K562 (cell line): ENCODE measurements at regions not wholly inside any gene's neighbourhood (a gene's known extent, or its start where the extent isn't known, plus 50 kb on each side); places are given as distances from the start of the nearest gene placed in this dataset.

ENCODE experiments used
- CHD1 ChIP-seq: fragments of 200-600 bp; sonication (generic); IDR thresholded peaks from one replicate; pipeline ENCODE4 v1.6.1; 2012; ENCODE audit warnings: mild to moderate bottlenecking, moderate library complexity, low read length, inconsistent platforms
- GABPA ChIP-seq: fragments of 200-800 bp; sonication (Bioruptor generic); conservative IDR thresholded peaks from 2 replicates; pipeline ENCODE4 v1.6.1; 2016; ENCODE audit warnings: low read depth, missing genetic modification characterization, missing compliant biosample characterization
- GABPB1 ChIP-seq: sonication (generic); formaldehyde crosslinking; IDR thresholded peaks from 2 replicates; pipeline ENCODE4 v1.8.0; 2022; ENCODE audit warnings: mild to moderate bottlenecking, missing genetic modification reagents
- MTA3 ChIP-seq: fragments of 450-650 bp; formaldehyde crosslinking; IDR thresholded peaks from 2 replicates; pipeline ENCODE4 v1.6.1; 2017; ENCODE audit warnings: mild to moderate bottlenecking, borderline replicate concordance
- OTX1 ChIP-seq: fragments of 450-650 bp; formaldehyde crosslinking; IDR thresholded peaks from 2 replicates; pipeline ENCODE4 v1.4.0; 2022; ENCODE audit warnings: mild to moderate bottlenecking
- POLR2A ChIP-seq: fragments of 450-650 bp; conservative IDR thresholded peaks from 2 replicates; pipeline ENCODE4 v1.6.1; 2016
- TAF1 ChIP-seq: IDR thresholded peaks from 2 replicates; pipeline ENCODE4 v1.6.1; 2011; ENCODE audit warnings: mild to moderate bottlenecking, low read length, moderate library complexity; ENCODE audit not compliant: insufficient read depth, control insufficient read depth, severe bottlenecking; ENCODE audit errors: extremely low read depth
- ZNF780A ChIP-seq: fragments of 250-450 bp; sonication (Bioruptor Pico); IDR thresholded peaks from 2 replicates; pipeline ENCODE4 v1.5.0; 2021; ENCODE audit warnings: mild to moderate bottlenecking
- TF ChIP-seq, protein P1 (sequence below): sonication (generic); formaldehyde crosslinking; IDR thresholded peaks from 2 replicates; pipeline ENCODE4 v1.5.0; 2020; ENCODE audit warnings: missing genetic modification reagents
- TF ChIP-seq, protein P2 (sequence below), 3 experiments: IDR thresholded peaks in 2 of 3; conservative IDR thresholded peaks in 1 of 3; 2 replicates each; pipeline ENCODE4 v1.5.1; 2011 to 2012; ENCODE audit warnings: low read length in 3 of 3, mild to moderate bottlenecking in 3 of 3, control low read depth in 2 of 3, improper control_type of control experiment in 1 of 3, inconsistent platforms in 1 of 3, low read depth in 1 of 3, mixed read lengths in 1 of 3, moderate library complexity in 1 of 3; ENCODE audit not compliant: insufficient read depth in 2 of 3
- TF ChIP-seq, protein P3 (sequence below): fragments of 450-650 bp; IDR thresholded peaks from 2 replicates; pipeline ENCODE4 v1.7.1; 2018; ENCODE audit warnings: mild to moderate bottlenecking, low read depth; ENCODE audit not compliant: partially characterized antibody

DNA sequence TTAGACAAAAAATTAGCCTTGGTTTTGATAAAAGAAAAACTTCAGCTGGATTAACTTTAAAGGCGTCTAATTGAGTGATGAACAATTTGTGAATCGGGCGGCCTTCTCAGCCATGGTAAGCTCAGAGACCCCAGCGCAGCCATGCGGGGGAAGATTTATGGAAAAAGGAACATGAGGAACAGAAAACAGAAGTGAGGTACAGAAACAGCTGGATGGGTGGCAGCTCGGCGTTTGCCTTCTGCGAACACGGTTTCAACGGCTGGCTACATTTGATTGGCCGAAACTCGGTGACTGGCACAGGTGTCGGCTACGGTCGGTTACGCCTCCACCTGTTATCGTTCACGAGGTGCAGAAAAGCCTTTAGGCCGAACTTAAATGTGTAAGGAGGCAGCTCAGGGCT lies 401.4 kb upstream of the FAT1 start:
- TF ChIP-seq MTA3 (no peak), CHD1 (no peak), ZNF780A (CRISPR knock-in tag) (no peak), POLR2A (no peak), GABPA (tag) (no peak), TAF1 (no peak), GABPB1 (CRISPR knock-in tag) (no peak), OTX1 (CRISPR knock-in tag) (no peak)
- TF ChIP-seq, protein P1, sequence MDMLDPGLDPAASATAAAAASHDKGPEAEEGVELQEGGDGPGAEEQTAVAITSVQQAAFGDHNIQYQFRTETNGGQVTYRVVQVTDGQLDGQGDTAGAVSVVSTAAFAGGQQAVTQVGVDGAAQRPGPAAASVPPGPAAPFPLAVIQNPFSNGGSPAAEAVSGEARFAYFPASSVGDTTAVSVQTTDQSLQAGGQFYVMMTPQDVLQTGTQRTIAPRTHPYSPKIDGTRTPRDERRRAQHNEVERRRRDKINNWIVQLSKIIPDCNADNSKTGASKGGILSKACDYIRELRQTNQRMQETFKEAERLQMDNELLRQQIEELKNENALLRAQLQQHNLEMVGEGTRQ (CRISPR knock-in tag): no peak
- TF ChIP-seq, protein P2, sequence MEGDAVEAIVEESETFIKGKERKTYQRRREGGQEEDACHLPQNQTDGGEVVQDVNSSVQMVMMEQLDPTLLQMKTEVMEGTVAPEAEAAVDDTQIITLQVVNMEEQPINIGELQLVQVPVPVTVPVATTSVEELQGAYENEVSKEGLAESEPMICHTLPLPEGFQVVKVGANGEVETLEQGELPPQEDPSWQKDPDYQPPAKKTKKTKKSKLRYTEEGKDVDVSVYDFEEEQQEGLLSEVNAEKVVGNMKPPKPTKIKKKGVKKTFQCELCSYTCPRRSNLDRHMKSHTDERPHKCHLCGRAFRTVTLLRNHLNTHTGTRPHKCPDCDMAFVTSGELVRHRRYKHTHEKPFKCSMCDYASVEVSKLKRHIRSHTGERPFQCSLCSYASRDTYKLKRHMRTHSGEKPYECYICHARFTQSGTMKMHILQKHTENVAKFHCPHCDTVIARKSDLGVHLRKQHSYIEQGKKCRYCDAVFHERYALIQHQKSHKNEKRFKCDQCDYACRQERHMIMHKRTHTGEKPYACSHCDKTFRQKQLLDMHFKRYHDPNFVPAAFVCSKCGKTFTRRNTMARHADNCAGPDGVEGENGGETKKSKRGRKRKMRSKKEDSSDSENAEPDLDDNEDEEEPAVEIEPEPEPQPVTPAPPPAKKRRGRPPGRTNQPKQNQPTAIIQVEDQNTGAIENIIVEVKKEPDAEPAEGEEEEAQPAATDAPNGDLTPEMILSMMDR (IDR thresholded peaks at IDR 0.05 in 2 of 3, conservative IDR thresholded peaks at IDR 0.05 in 1 of 3; ENCODE audit: insufficient read depth in 2 of 3, low read depth in 1 of 3, low read length in 3 of 3): no peak
- TF ChIP-seq, protein P3, sequence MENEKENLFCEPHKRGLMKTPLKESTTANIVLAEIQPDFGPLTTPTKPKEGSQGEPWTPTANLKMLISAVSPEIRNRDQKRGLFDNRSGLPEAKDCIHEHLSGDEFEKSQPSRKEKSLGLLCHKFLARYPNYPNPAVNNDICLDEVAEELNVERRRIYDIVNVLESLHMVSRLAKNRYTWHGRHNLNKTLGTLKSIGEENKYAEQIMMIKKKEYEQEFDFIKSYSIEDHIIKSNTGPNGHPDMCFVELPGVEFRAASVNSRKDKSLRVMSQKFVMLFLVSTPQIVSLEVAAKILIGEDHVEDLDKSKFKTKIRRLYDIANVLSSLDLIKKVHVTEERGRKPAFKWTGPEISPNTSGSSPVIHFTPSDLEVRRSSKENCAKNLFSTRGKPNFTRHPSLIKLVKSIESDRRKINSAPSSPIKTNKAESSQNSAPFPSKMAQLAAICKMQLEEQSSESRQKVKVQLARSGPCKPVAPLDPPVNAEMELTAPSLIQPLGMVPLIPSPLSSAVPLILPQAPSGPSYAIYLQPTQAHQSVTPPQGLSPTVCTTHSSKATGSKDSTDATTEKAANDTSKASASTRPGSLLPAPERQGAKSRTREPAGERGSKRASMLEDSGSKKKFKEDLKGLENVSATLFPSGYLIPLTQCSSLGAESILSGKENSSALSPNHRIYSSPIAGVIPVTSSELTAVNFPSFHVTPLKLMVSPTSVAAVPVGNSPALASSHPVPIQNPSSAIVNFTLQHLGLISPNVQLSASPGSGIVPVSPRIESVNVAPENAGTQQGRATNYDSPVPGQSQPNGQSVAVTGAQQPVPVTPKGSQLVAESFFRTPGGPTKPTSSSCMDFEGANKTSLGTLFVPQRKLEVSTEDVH: no peak
